ENCODE measurements at regions not wholly inside any gene's neighbourhood (a gene's known extent, or its start where the extent isn't known, plus 50 kb on each side); places are given as distances from the start of the nearest gene placed in this dataset.

DNA sequence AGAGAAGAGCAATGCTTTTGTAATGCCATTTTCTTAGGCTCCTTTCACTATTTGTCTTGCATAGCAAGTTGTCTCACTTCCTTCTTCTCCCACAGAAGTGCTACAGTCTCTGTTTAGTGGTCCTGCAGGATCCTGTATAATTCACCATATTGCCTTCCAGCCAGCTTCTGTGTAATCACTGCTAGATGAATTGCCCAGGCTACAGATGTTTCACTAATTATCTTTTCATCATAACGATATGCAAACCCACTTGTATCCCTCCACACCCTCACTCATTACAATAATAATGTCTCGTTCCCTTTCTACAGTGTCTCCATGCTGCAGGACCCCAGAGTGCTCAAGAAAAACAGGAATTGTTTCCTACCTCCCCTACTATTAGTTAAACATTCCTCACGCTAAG is 402.9 kb downstream of the TBL1XR1 start:
- Histone ChIP-seq H3K4me1 (ENCODE audit: control insufficient read depth, insufficient read depth, low read length) (peaks cover 36% of the 10 kb centered on the region), H3K9ac (ENCODE audit: low read depth, low read length) (no peak overlapping the region), H3K4me3 (ENCODE audit: low read depth, low read length) (no peak overlapping the region), H3K9me3 (ENCODE audit: control insufficient read depth, insufficient read depth, low read length) (no peaks in the 10 kb centered on the region), H3K27me3 (ENCODE audit: control insufficient read depth, insufficient read depth, low read length) (no peaks in the 10 kb centered on the region), H3K36me3 (ENCODE audit: control insufficient read depth, insufficient read depth, low read length) (no peaks in the 10 kb centered on the region), H3K27ac (ENCODE audit: low read depth, low read length) (no peak overlapping the region)

DNA sequence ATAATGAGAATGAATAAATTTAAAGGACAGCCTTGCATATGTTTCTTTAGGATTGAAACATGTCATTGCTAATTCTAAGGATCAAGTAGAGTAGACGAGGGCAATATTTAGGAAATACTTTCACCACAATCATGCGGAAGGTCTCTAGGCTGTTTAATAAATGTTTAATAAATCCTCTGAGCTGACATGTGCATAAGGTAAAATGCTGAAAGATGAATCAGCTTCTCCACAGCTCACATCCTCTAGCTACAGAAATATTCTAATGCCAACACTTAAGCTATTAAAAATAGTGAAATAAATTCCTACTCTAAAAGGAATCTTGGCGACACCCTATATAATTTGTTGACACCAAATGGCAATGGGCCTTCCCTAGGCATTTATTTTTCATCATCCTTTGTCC is 407.3 kb downstream of the TBL1XR1 start:
- Histone ChIP-seq H3K4me3 (ENCODE audit: low read depth, low read length) (no peak overlapping the region), H3K36me3 (ENCODE audit: control insufficient read depth, insufficient read depth, low read length) (no peaks in the 10 kb centered on the region), H3K9me3 (ENCODE audit: control insufficient read depth, insufficient read depth, low read length) (no peaks in the 10 kb centered on the region), H3K9ac (ENCODE audit: low read depth, low read length) (no peak overlapping the region), H3K27ac (ENCODE audit: low read depth, low read length) (no peak overlapping the region), H3K27me3 (ENCODE audit: control insufficient read depth, insufficient read depth, low read length) (no peaks in the 10 kb centered on the region), H3K4me1 (ENCODE audit: control insufficient read depth, insufficient read depth, low read length) (peaks cover 12% of the 10 kb centered on the region)

DNA sequence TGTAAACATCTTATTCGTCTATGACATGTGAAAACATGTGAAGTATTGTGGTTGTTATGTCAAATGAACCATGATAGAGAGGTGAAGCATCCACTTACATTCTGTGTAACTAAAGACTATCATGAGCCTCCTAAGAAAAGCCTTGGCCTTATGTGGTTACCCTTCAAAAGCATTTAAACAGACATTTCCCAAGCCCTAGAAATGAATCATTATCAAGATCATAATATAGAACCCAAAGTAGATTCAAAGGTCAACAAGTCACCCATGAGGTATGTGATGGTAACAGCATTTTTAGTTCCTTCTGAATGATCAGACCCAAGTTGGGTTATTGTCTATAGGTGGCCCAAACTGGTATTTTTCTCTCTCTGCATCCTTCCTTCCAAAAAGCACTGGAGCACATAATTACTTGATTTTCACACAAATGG is 408.0 kb downstream of the TBL1XR1 start:
- H3K27me3 ChIP-seq (ENCODE audit: control insufficient read depth, insufficient read depth, low read length): no peaks in the 10 kb centered on the region

DNA sequence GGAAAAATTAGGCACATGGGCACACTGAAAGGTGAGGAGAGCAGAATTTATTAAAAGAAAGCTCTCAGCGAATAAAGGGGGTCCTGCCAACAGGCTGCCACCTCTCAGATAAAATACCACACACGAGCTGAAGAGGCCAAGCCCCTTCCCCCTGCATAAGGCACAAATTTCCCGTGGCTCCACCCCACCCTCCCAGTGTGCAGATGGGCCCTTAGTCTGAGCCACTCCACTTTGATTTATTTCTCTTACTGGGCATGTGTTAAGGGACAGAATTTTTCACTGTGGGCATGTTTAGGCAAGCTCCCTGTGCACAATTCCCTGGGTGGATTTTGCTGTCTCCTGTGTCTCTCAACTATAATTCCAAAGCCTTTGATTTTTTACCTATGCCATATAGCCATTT is 409.8 kb downstream of the TBL1XR1 start:
- Histone ChIP-seq H3K36me3 (ENCODE audit: control insufficient read depth, insufficient read depth, low read length) (no peaks in the 10 kb centered on the region), H3K4me1 (ENCODE audit: control insufficient read depth, insufficient read depth, low read length) (no peaks in the 10 kb centered on the region), H3K9ac (ENCODE audit: low read depth, low read length) (no peak overlapping the region), H3K9me3 (ENCODE audit: control insufficient read depth, insufficient read depth, low read length) (no peaks in the 10 kb centered on the region), H3K4me3 (ENCODE audit: low read depth, low read length) (no peak overlapping the region), H3K27ac (ENCODE audit: low read depth, low read length) (no peak overlapping the region), H3K27me3 (ENCODE audit: control insufficient read depth, insufficient read depth, low read length) (no peaks in the 10 kb centered on the region)

More for the DNA sequence above, 408.0 kb downstream of the TBL1XR1 start:
- H3K9ac ChIP-seq (ENCODE audit: low read depth, low read length): no peak overlapping the region
- no peaks in the 10 kb centered on the region for H3K36me3 ChIP-seq (ENCODE audit: control insufficient read depth, insufficient read depth, low read length)
- no peak overlapping the region for H3K27ac ChIP-seq (ENCODE audit: low read depth, low read length)
- H3K4me1 ChIP-seq (ENCODE audit: control insufficient read depth, insufficient read depth, low read length): peaks cover 6% of the 10 kb centered on the region
- H3K4me3 ChIP-seq (ENCODE audit: low read depth, low read length): no peak overlapping the region
- H3K9me3 ChIP-seq (ENCODE audit: control insufficient read depth, insufficient read depth, low read length): no peaks in the 10 kb centered on the region

DNA sequence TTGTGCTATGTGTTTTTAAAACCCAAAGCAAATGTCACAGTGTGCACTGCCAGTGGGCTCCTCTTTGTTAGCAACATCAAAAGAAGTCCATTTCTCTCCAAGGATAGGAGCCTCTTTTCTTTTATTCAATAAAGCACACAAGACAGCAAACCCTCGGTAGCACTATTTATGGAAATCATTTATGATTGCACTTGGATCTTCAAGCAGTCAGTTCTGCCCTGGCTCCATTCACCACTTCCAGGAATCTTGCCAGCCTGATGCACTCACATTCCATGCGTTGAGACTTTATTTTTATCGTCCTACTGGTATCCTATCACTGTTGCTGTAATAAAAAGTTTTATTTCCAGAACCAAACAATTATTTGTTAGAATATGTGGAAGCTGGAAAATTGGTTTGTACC is 412.1 kb downstream of the TBL1XR1 start:
- H3K36me3 ChIP-seq (ENCODE audit: control insufficient read depth, insufficient read depth, low read length): no peaks in the 10 kb centered on the region
- peaks cover 10% of the 10 kb centered on the region; the same call in 1 of the 2 replicates for H3K4me1 ChIP-seq (ENCODE audit: control insufficient read depth, insufficient read depth, low read length)
- H3K27ac ChIP-seq (ENCODE audit: low read depth, low read length): no peak overlapping the region
- H3K4me3 ChIP-seq (ENCODE audit: low read depth, low read length): no peak overlapping the region
- no peaks in the 10 kb centered on the region for H3K9me3 ChIP-seq (ENCODE audit: control insufficient read depth, insufficient read depth, low read length)
- H3K27me3 ChIP-seq (ENCODE audit: control insufficient read depth, insufficient read depth, low read length): no peaks in the 10 kb centered on the region
- H3K9ac ChIP-seq (ENCODE audit: low read depth, low read length): no peak overlapping the region

DNA sequence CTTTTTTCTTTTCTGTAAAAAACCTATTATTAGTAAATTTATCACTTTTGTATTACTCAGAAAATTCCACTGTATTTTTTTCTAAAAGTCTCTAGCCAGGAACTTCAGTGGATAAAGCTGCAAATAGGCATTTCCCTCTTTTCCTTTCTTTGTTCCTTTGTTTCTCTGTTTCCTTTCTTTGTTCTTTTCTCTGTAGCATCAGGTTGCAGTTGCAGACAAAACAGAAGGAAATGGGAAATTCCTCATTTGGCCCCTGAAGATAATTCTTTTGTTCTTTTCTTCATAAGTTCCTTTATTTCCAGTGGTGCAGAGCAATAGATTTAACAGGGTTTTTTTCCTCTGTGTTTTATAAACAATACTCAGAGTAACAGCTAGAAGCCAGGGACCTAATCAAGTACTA is 416.5 kb downstream of the TBL1XR1 start:
- H3K27ac ChIP-seq (ENCODE audit: low read depth, low read length): peak overlapping the region; percentile 57

DNA sequence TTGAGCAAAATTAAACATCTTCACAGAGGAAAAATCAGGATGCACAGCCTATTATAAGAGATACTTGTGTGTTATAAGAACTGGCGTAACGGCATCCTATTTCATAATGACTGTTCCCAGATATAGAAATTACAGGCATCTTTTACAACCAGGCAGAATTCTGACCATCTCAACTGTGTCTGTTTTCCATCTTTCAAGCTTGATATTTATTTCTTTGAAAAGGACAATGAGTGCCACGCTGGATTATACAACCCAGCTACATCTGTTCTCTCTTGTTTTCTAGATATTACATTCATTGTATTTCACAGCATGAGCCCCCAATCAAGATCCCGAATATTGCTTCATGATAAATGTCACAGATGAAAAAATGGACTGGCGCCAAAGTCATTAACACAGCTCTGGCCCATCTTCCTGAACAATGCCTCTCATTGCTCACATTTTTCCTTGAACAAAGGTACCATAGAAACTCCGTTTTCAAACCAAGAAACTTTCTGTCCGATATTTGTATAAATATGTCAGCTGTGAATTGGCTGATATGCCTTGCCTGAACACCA is 420.6 kb downstream of the TBL1XR1 start:
- Histone ChIP-seq H3K27me3 (ENCODE audit: control insufficient read depth, insufficient read depth, low read length) (no peaks in the 10 kb centered on the region), H3K9me3 (ENCODE audit: control insufficient read depth, insufficient read depth, low read length) (peaks cover 6% of the 10 kb centered on the region), H3K9ac (ENCODE audit: low read depth, low read length) (no peak overlapping the region), H3K4me3 (ENCODE audit: low read depth, low read length) (no peak overlapping the region), H3K36me3 (ENCODE audit: control insufficient read depth, insufficient read depth, low read length) (no peaks in the 10 kb centered on the region), H3K4me1 (ENCODE audit: control insufficient read depth, insufficient read depth, low read length) (peaks cover 12% of the 10 kb centered on the region; the same call in 1 of the 2 replicates), H3K27ac (ENCODE audit: low read depth, low read length) (no peak overlapping the region)

More for the DNA sequence above, 416.5 kb downstream of the TBL1XR1 start:
- no peaks in the 10 kb centered on the region for H3K27me3 ChIP-seq (ENCODE audit: control insufficient read depth, insufficient read depth, low read length)
- no peak overlapping the region for H3K9ac ChIP-seq (ENCODE audit: low read depth, low read length)
- H3K4me3 ChIP-seq (ENCODE audit: low read depth, low read length): no peak overlapping the region
- H3K4me1 ChIP-seq (ENCODE audit: control insufficient read depth, insufficient read depth, low read length): peaks cover 12% of the 10 kb centered on the region; the same call in 1 of the 2 replicates
- no peaks in the 10 kb centered on the region for H3K36me3 ChIP-seq (ENCODE audit: control insufficient read depth, insufficient read depth, low read length)
- H3K9me3 ChIP-seq (ENCODE audit: control insufficient read depth, insufficient read depth, low read length): no peaks in the 10 kb centered on the region

DNA sequence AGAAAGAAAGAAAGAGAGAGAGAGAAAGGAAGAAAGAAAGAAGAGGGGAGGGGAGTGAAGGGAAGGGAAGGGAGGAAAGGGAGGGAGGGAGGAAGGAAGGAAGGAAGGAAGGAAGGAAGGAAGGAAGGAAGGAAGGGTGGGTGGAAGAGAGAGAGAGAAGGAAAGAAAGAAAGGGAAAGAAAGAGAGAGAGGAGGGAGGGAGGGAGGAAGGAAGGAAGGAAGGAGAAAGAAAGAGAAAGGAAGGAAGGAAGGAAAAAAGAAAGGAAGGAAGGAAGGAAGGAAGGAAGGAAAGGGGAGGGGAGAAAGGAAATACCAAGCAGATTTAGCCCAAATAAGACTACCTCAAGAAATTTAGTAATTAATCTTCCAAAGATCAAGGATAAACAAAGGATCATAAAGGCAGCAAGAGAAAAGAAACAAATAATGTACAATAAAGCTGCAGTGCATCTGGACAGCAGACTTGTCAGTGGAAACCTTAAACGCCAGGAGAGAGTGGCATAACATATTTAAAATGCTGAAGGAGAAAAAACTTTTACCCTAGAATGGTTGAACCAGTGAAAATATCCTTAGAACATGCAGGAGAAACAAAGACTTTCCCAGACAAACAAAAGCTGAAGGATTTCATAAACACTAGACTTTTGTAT is 427.6 kb downstream of the TBL1XR1 start:
- Histone ChIP-seq H3K4me3 (ENCODE audit: low read depth, low read length) (no peak overlapping the region), H3K27me3 (ENCODE audit: control insufficient read depth, insufficient read depth, low read length) (no peaks in the 10 kb centered on the region), H3K36me3 (ENCODE audit: control insufficient read depth, insufficient read depth, low read length) (no peaks in the 10 kb centered on the region), H3K27ac (ENCODE audit: low read depth, low read length) (no peak overlapping the region), H3K9me3 (ENCODE audit: control insufficient read depth, insufficient read depth, low read length) (peaks cover 8% of the 10 kb centered on the region), H3K4me1 (ENCODE audit: control insufficient read depth, insufficient read depth, low read length) (no peaks in the 10 kb centered on the region), H3K9ac (ENCODE audit: low read depth, low read length) (no peak overlapping the region)

DNA sequence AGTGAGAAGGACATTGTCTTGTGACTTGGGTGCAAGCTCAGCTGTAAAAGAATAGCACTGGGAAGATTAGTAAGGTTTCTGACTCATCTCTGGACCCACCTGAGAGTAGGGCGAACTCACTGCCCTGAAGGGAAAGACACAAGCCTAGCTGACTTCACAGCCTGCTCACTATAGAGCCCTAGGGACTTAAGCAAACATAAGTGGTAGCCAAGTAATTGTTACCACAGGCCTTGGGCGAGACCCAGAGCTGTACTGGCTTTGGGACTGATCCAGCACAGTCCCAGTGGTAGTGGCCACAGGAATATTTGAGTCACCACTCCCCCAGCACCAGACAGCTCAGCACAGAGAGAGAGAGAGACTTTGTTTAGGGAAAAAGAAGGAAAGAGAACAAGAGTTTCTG is 429.9 kb downstream of the TBL1XR1 start:
- H3K4me3 ChIP-seq (ENCODE audit: low read depth, low read length): no peak overlapping the region
- no peaks in the 10 kb centered on the region for H3K4me1 ChIP-seq (ENCODE audit: control insufficient read depth, insufficient read depth, low read length)
- H3K36me3 ChIP-seq (ENCODE audit: control insufficient read depth, insufficient read depth, low read length): no peaks in the 10 kb centered on the region
- H3K27me3 ChIP-seq (ENCODE audit: control insufficient read depth, insufficient read depth, low read length): no peaks in the 10 kb centered on the region
- no peak overlapping the region for H3K9ac ChIP-seq (ENCODE audit: low read depth, low read length)
- no peak overlapping the region for H3K27ac ChIP-seq (ENCODE audit: low read depth, low read length)
- H3K9me3 ChIP-seq (ENCODE audit: control insufficient read depth, insufficient read depth, low read length): peaks cover 7% of the 10 kb centered on the region

DNA sequence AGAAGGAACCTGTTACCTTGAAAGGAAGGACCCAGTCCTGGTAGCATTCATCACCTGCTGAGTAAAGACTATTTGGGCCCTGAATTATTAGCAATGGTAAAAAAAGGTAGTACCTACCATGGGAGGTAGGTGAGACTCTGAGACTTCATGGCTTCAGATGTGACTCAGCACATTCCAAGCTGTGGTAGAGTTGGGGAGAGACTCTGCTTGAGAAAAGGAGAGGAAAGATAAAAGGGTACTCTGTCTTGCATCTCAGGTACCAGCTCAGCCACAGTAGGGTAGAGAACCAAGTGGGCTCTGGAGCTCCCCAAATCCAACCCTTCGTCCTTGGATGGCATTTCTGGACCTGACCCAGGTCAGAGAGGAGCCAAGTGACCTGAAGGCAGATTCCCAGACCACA is 430.4 kb downstream of the TBL1XR1 start:
- H3K27me3 ChIP-seq (ENCODE audit: control insufficient read depth, insufficient read depth, low read length): no peaks in the 10 kb centered on the region

DNA sequence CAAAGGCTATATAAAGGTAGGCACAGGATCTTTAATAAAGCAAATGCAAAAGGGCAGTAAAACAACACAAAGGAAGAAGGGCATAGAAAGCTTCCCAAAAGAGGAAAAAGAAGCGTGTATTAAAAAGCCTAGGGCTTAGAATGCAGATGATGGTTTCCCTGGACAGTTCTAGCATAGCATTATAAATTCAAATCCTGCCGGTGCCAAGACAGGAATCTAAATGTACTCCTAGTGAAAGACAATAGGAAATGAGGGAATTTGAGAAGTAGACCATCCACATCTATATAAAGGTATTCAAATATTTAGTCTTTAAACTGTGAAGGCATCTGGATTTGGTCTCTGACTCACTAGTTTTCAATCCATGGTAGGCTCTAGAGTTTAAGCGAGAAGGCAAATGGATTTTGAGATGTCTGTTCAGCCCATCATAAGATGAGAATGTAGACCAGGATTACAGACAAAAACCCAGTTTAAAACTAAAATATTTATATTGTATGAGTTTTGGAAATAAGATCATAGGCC is 431.8 kb downstream of the TBL1XR1 start:
- H3K27me3 ChIP-seq (ENCODE audit: control insufficient read depth, insufficient read depth, low read length): no peaks in the 10 kb centered on the region
- no peaks in the 10 kb centered on the region for H3K36me3 ChIP-seq (ENCODE audit: control insufficient read depth, insufficient read depth, low read length)

More for the DNA sequence above, 430.4 kb downstream of the TBL1XR1 start:
- H3K9me3 ChIP-seq (ENCODE audit: control insufficient read depth, insufficient read depth, low read length): peaks cover 7% of the 10 kb centered on the region
- H3K36me3 ChIP-seq (ENCODE audit: control insufficient read depth, insufficient read depth, low read length): no peaks in the 10 kb centered on the region
- H3K9ac ChIP-seq (ENCODE audit: low read depth, low read length): no peak overlapping the region
- no peak overlapping the region for H3K27ac ChIP-seq (ENCODE audit: low read depth, low read length)
- H3K4me1 ChIP-seq (ENCODE audit: control insufficient read depth, insufficient read depth, low read length): no peaks in the 10 kb centered on the region
- no peak overlapping the region for H3K4me3 ChIP-seq (ENCODE audit: low read depth, low read length)

More for the DNA sequence above, 431.8 kb downstream of the TBL1XR1 start:
- H3K9ac ChIP-seq (ENCODE audit: low read depth, low read length): no peak overlapping the region
- no peak overlapping the region for H3K4me3 ChIP-seq (ENCODE audit: low read depth, low read length)
- H3K27ac ChIP-seq (ENCODE audit: low read depth, low read length): no peak overlapping the region
- H3K9me3 ChIP-seq (ENCODE audit: control insufficient read depth, insufficient read depth, low read length): 0 out of 2 replicates have a peak, but pooled peaks cover 4% of the 10 kb centered on the region
- H3K4me1 ChIP-seq (ENCODE audit: control insufficient read depth, insufficient read depth, low read length): no peaks in the 10 kb centered on the region

Data from HUES48 (cell line).